ENCODE measurements at regions not wholly inside any gene's neighbourhood (a gene's known extent, or its start where the extent isn't known, plus 50 kb on each side); places are given as distances from the start of the nearest gene placed in this dataset.

GRCh38 chr4:61128682-61129081 lies 71.4 kb upstream of the ADGRL3 start:
- TF ChIP-seq MAX (IDR thresholded peaks at IDR 0.05) (no peak), RELA (CRISPR knock-in tag; IDR thresholded peaks at IDR 0.05) (no peak), ZFX (CRISPR knock-in tag; IDR thresholded peaks at IDR 0.05; ENCODE audit: low read depth) (no peak), NR3C1 (CRISPR knock-in tag; IDR thresholded peaks at IDR 0.05) (no peak), HNRNPUL1 (IDR thresholded peaks at IDR 0.05; ENCODE audit: low read depth, low read length) (no peak), YY1 (IDR thresholded peaks at IDR 0.05; ENCODE audit: insufficient read depth, insufficient replicate concordance, low read depth, low read length) (no peak), SRSF9 (IDR thresholded peaks at IDR 0.05; ENCODE audit: borderline replicate concordance, insufficient read depth, low read depth, low read length, poor library complexity, severe bottlenecking) (no peak), ZMAT5 (CRISPR knock-in tag; IDR thresholded peaks at IDR 0.05; ENCODE audit: borderline replicate concordance, low read depth) (no peak), THAP7 (CRISPR knock-in tag; IDR thresholded peaks at IDR 0.05) (no peak), YEATS2 (CRISPR knock-in tag; IDR thresholded peaks at IDR 0.05; ENCODE audit: borderline replicate concordance) (no peak)
